Ovary (tissue), 7 donors: ENCODE measurements at regions not wholly inside any gene's neighbourhood (a gene's known extent, or its start where the extent isn't known, plus 50 kb on each side); places are given as distances from the start of the nearest gene placed in this dataset.
"Not testable (repeated sequence)": the region's sequence is repeated elsewhere in the genome, so short reads cannot be mapped to it uniquely, and the experiment has no call there.

Source experiments
- DNase-seq, 5 donors: peaks; one replicate each; pipeline ENCODE4 v3.0.0-alpha.2; 2019 to 2020
- H3K27ac ChIP-seq, 2 donors: fragments of 200-600 bp; one replicate each; pipeline versions ENCODE4 v1.5.1 to v1.8.0; 2019 to 2022
- H3K27me3 ChIP-seq: fragments of 200-600 bp; one replicate; pipeline ENCODE4 v1.8.0; 2022
- H3K36me3 ChIP-seq: fragments of 200-600 bp; sonication (generic); one replicate; pipeline ENCODE4 v1.5.1; 2019
- H3K4me1 ChIP-seq: one replicate; pipeline ENCODE4 v1.8.1; 2013; ENCODE audit warnings: mild to moderate bottlenecking, moderate library complexity; ENCODE audit not compliant: insufficient read depth
- H3K4me3 ChIP-seq: fragments of 200-600 bp; sonication (generic); one replicate; pipeline ENCODE4 v1.5.1; 2017
- H3K9me3 ChIP-seq, 2 donors: fragments of 200-600 bp in 1 of 2; sonication (generic) in 1 of 2; one replicate each; pipeline versions ENCODE4 v1.5.1 to v1.8.1; 2013 to 2019; ENCODE audit warnings: mild to moderate bottlenecking in 1 of 2, moderate library complexity in 1 of 2
- EP300 ChIP-seq: sonication (generic); formaldehyde crosslinking; IDR thresholded peaks from one replicate; pipeline ENCODE4 v1.6.1; 2017; ENCODE audit warnings: antibody characterized with exemption
- POLR2A ChIP-seq: fragments of 450-650 bp; IDR thresholded peaks from one replicate; pipeline ENCODE4 v1.6.1; 2017; ENCODE audit warnings: antibody characterized with exemption, mild to moderate bottlenecking, moderate library complexity
- WGBS, 3 donors: extraction: QIAGEN DNeasy Blood & Tissue Kit in 1 of 3; methylation state at CpG; one replicate each; pipeline versions ENCODE4 v1.1.5 to v1.1.7; 2013 to 2017; 5-methylcytosine and 5-hydroxymethylcytosine counted together
- intact Hi-C, 4 donors: fragments of 100-400 bp; cut with DNase I; formaldehyde crosslinking; loops; one replicate each; pipeline versions ENCODE4 v1.11.0 to v1.15.1; 2022 to 2023
- TF ChIP-seq, protein P1 (sequence below), 3 donors: fragments of 450-650 bp in 2 of 3; fragments of 200-600 bp in 1 of 3; IDR thresholded peaks; one replicate each; pipeline versions ENCODE4 v1.5.1 to v1.8.0; 2016 to 2022; ENCODE audit warnings: antibody characterized with exemption in 3 of 3, mild to moderate bottlenecking in 1 of 3
- donor health status: DM: no; HTN: no; CAD: no; lungs with moderate emphysema.
- donor health status: DM: no; HTN: no; CAD: no.
- donor health status: Bipolar disorder and iron deficiency.
- donor health status: DM: no; HTN: no; CAD: no.
- donor health status: DM: yes; HTN: yes; CAD: no.

DNA sequence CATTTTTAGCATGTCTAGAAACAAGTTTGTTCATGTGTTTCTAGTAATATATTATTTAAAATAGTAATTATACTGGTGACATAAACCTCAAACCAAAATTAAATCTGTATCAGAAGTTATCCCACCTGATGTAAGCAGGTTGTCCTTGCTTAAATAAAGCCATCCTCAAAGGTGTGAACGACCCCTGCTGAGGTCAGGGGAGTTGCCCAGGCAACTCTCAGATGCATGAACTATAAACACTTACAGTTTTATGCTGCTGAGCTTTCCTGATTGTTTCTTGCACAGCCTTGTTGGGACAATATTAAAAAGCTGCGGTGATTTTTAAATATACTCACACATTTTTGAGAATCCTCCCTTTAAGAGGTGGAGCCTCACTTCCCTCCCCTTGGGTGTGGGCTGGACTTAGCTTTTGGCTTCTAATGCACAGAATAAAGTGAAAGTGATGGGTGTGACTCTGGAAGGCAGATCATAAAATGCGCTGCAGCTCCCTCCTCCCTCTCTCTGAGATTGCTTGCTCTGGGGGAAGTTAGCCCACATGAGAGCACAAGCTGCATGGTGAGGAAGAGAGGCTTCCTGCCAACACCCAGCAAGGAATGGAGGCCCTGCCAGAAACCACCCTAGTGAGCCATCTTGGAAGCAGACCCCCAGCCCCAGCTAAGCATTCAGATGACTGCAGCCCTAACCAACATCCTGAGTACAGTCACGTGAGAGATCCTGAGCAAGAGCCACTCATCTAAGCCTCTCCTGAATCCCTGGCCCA, 152.7 kb downstream of the SKIDA1 start:
- peak overlapping the region in 1 of 2 donors; percentile 8 for H3K27ac ChIP-seq
- peak; percentile 57 to 66 (median 63) for DNase-seq
- intact Hi-C loops, result loop anchor here in 1 of 4 donors (10.0 kb wide), 1 partner anchor 88 kb away; no protein-coding TSS in a partner anchor
- H3K36me3 ChIP-seq, result no peaks in the 10 kb centered on the region
- H3K4me1 ChIP-seq, result peaks cover 3% of the 10 kb centered on the region
- TF ChIP-seq, protein P1, sequence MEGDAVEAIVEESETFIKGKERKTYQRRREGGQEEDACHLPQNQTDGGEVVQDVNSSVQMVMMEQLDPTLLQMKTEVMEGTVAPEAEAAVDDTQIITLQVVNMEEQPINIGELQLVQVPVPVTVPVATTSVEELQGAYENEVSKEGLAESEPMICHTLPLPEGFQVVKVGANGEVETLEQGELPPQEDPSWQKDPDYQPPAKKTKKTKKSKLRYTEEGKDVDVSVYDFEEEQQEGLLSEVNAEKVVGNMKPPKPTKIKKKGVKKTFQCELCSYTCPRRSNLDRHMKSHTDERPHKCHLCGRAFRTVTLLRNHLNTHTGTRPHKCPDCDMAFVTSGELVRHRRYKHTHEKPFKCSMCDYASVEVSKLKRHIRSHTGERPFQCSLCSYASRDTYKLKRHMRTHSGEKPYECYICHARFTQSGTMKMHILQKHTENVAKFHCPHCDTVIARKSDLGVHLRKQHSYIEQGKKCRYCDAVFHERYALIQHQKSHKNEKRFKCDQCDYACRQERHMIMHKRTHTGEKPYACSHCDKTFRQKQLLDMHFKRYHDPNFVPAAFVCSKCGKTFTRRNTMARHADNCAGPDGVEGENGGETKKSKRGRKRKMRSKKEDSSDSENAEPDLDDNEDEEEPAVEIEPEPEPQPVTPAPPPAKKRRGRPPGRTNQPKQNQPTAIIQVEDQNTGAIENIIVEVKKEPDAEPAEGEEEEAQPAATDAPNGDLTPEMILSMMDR (IDR thresholded peaks at IDR 0.05), result no peak
- TF ChIP-seq POLR2A (no peak), EP300 (no peak)
- H3K4me3 ChIP-seq, result no peak overlapping the region
- H3K9me3 ChIP-seq, result no peaks in the 10 kb centered on the region
- 6 to 10% (median 10%) methylated on average over 4 of the region's 4 CpGs for whole genome bisulfite sequencing, 3 donors
- H3K27me3 ChIP-seq, result no peaks in the 10 kb centered on the region

- Histone ChIP-seq H3K27ac (peak overlapping the region in 1 of 2 donors; percentile 14), H3K27me3 (no peaks in the 10 kb centered on the region), H3K4me1 (peaks cover 7% of the 10 kb centered on the region), H3K36me3 (no peaks in the 10 kb centered on the region), H3K9me3 (no peaks in the 10 kb centered on the region), H3K4me3 (no peak overlapping the region)
- DNase-seq, result no peak
- 0 to 5% (median 0%) methylated on average over 2 of the region's 2 CpGs for WGBS, 3 donors
- intact Hi-C loops, result loop anchor here in 1 of 4 donors (10.0 kb wide), 1 partner anchor 85 kb away; no protein-coding TSS in a partner anchor
- TF ChIP-seq EP300 (no peak), POLR2A (no peak)
- TF ChIP-seq, protein P1 (IDR thresholded peaks at IDR 0.05), result no peak
Observed at GRCh38 chr10:21369697-21370096, 155.8 kb downstream of the SKIDA1 start.

- Histone ChIP-seq H3K4me1 (peaks cover 8% of the 10 kb centered on the region), H3K36me3 (no peaks in the 10 kb centered on the region), H3K27me3 (no peaks in the 10 kb centered on the region), H3K9me3 (no peaks in the 10 kb centered on the region), H3K4me3 (no peak overlapping the region), H3K27ac (peak overlapping the region in 1 of 2 donors; percentile 62)
- intact Hi-C loops, result no loop called here
- TF ChIP-seq, protein P1 (IDR thresholded peaks at IDR 0.05), result no peak
- no peak for TF ChIP-seq POLR2A
- 31 to 42% (median 41%) methylated on average over 9 of the region's 9 CpGs for WGBS, 3 donors
- peak; percentile 83 to 90 (median 84) for DNase-seq
Observed at GRCh38 chr10:21368728-21369425, 156.6 kb downstream of the SKIDA1 start.

DNA sequence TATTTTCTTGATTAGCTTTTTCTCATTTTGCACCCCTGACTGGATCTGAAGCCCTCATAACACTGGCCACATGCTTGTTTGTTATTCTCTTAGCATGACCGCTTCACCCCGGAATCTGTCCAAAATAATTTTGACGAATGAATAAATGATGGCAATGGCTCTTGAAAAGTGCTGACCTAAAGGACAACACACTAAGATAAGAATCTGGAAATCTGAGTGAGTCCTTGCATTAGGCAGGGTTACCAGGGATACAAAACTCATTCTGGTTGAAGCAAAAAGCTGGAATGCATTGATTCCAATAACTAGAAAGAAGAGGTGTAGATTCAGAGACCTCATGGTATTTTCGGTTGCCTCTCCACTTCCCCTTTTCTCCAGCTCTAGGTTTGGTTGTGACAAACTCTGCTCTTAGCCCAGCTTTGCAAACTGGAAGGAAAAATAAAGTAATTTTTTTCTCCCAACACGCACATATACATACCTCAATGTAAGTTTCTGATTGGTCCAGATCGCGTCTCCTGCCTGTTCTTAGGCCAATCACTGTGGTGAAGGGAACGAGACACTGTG, 157.4 kb downstream of the SKIDA1 start:
- Histone ChIP-seq H3K27ac (peak overlapping the region in 1 of 2 donors; percentile 62), H3K4me3 (no peak overlapping the region), H3K36me3 (no peaks in the 10 kb centered on the region), H3K9me3 (no peaks in the 10 kb centered on the region), H3K4me1 (peaks cover 9% of the 10 kb centered on the region), H3K27me3 (no peaks in the 10 kb centered on the region)
- intact Hi-C loops, result no loop called here
- TF ChIP-seq EP300, result no peak
- 72 to 80% (median 77%) methylated on average over 8 of the region's 8 CpGs for WGBS, 3 donors
- no peak for DNase-seq

- H3K9me3 ChIP-seq, H3K27me3 ChIP-seq, H3K4me3 ChIP-seq, DNase-seq, H3K36me3 ChIP-seq, H3K27ac ChIP-seq, intact Hi-C loops, H3K4me1 ChIP-seq: not testable (repeated sequence)
- WGBS, 3 donors, result 74 to 80% (median 77%) methylated on average over 6 of the region's 6 CpGs
Observed at GRCh38 chr10:21366108-21366507, 159.4 kb downstream of the SKIDA1 start.
